SK-N-MC (cell line): ENCODE measurements at regions not wholly inside any gene's neighbourhood (a gene's known extent, or its start where the extent isn't known, plus 50 kb on each side); places are given as distances from the start of the nearest gene placed in this dataset.

Source experiments
- EZH2 ChIP-seq: fragments of 200-600 bp; sonication (generic); IDR thresholded peaks from one replicate; pipeline ENCODE4 v1.6.1; 2017; ENCODE audit warnings: antibody characterized with exemption
- FOXP2 ChIP-seq: optimal IDR thresholded peaks from 2 replicates; pipeline ENCODE3; 2011; ENCODE audit warnings: mild to moderate bottlenecking, moderate library complexity; ENCODE audit not compliant: insufficient read depth; ENCODE audit errors: extremely low read length, control extremely low read depth
- POLR2AphosphoS5 ChIP-seq: IDR thresholded peaks from 2 replicates; pipeline ENCODE4 v1.6.1; 2012; ENCODE audit warnings: mild to moderate bottlenecking, low read depth, low read length, borderline replicate concordance

DNA sequence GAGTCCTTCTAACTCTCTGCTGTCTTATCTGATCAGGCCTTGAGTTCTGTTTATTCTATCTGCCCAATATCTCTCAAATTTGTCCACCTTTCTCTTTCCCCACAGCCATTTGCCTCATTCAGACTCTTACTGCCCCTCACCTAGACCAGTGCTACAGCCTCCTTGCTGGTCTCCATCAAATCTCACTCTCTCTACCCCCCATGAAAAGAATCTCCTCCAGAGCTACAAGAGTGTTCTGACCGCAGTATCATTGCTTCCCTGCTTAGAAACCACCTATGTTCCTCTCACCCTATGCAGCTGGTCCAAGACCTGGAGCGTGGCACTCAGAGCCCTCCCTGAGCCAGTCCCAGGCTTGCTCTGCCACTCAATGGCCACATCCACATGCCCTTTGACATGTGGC lies 231.0 kb upstream of the JUN start:
- TF ChIP-seq EZH2 (no peak), POLR2AphosphoS5 (no peak), FOXP2 (no peak)
